Activated CD8-positive, alpha-beta memory T cell treated with anti-CD3 and anti-CD28 coated beads for 1 hour (primary cell): ENCODE measurements at regions not wholly inside any gene's neighbourhood (a gene's known extent, or its start where the extent isn't known, plus 50 kb on each side); places are given as distances from the start of the nearest gene placed in this dataset.
"Not testable (repeated sequence)": the region's sequence is repeated elsewhere in the genome, so short reads cannot be mapped to it uniquely, and the experiment has no call there.

Experiments
- DNase-seq, 2 donors: peaks; one replicate each; pipeline ENCODE4 v3.0.0-alpha.2; 2020; ENCODE audit warnings: low read depth in 1 of 2; ENCODE audit errors: extremely low read depth in 1 of 2

- DNase-seq: no peak
Measured at GRCh38 chr5:124521461-124522230, 224.8 kb downstream of the ZNF608 start.

GRCh38 chr5:124519396-124519795, 227.0 kb downstream of the ZNF608 start:
- no peak for DNase-seq

- DNase-seq: no peak
Measured at GRCh38 chr5:124516567-124516966, 229.9 kb downstream of the ZNF608 start.

- DNase-seq: no peak
Measured at GRCh38 chr5:124515497-124516245, 230.8 kb downstream of the ZNF608 start.

GRCh38 chr5:124514956-124515355, 231.5 kb downstream of the ZNF608 start:
- no peak for DNase-seq

GRCh38 chr5:124512952-124513632, 233.3 kb downstream of the ZNF608 start:
- no peak for DNase-seq

GRCh38 chr5:124512236-124512635, 234.2 kb downstream of the ZNF608 start:
- DNase-seq: no peak

- no peak for DNase-seq
Measured at GRCh38 chr5:124511791-124512190, 234.6 kb downstream of the ZNF608 start.

- DNase-seq: no peak
Measured at GRCh38 chr5:124507688-124508087, 238.8 kb downstream of the ZNF608 start.

GRCh38 chr5:124504081-124504916, 242.1 kb downstream of the ZNF608 start:
- DNase-seq: no peak

GRCh38 chr5:124502551-124502950, 243.9 kb downstream of the ZNF608 start:
- no peak for DNase-seq

GRCh38 chr5:124499818-124500217, 246.6 kb downstream of the ZNF608 start:
- DNase-seq: not testable (repeated sequence)

GRCh38 chr5:124496968-124497367, 249.5 kb downstream of the ZNF608 start:
- not testable (repeated sequence) for DNase-seq

- DNase-seq: no peak
Measured at GRCh38 chr5:124494540-124495116, 251.8 kb downstream of the ZNF608 start.

GRCh38 chr5:124492444-124493224, 253.8 kb downstream of the ZNF608 start:
- no peak for DNase-seq

- DNase-seq: not testable (repeated sequence)
Measured at GRCh38 chr5:124490315-124490714, 256.1 kb downstream of the ZNF608 start.

GRCh38 chr5:124481419-124481818, 265.0 kb downstream of the ZNF608 start:
- no peak for DNase-seq

- DNase-seq: no peak
Measured at GRCh38 chr5:124480964-124481363, 265.5 kb downstream of the ZNF608 start.

GRCh38 chr5:124480022-124480421, 266.4 kb downstream of the ZNF608 start:
- DNase-seq: no peak

- DNase-seq: no peak
Measured at GRCh38 chr5:124478264-124478663, 268.2 kb downstream of the ZNF608 start.
